Trophoblast cell (in vitro differentiated cells and primary cell): ENCODE measurements at regions not wholly inside any gene's neighbourhood (a gene's known extent, or its start where the extent isn't known, plus 50 kb on each side); places are given as distances from the start of the nearest gene placed in this dataset.

ENCODE experiments used
- DNase-seq, 2 donors: peaks; one replicate each; pipeline ENCODE4 v3.0.0-alpha.2; 2016
- H2AFZ ChIP-seq: 2 replicates; pipeline ENCODE4 v1.6.1; 2013; ENCODE audit warnings: low read length, moderate library complexity, mild to moderate bottlenecking; ENCODE audit not compliant: insufficient read depth, poor library complexity
- H2AK5ac ChIP-seq: 2 replicates; pipeline ENCODE4 v1.6.1; 2013; ENCODE audit warnings: mild to moderate bottlenecking, low read length
- H2BK120ac ChIP-seq: 2 replicates; pipeline ENCODE4 v1.6.1; 2013; ENCODE audit warnings: low read length, mild to moderate bottlenecking, moderate library complexity; ENCODE audit not compliant: insufficient read depth, poor library complexity
- H2BK12ac ChIP-seq: 2 replicates; pipeline ENCODE4 v1.6.1; 2013; ENCODE audit warnings: mild to moderate bottlenecking, low read length, moderate library complexity
- H2BK5ac ChIP-seq: 2 replicates; pipeline ENCODE4 v1.6.1; 2013; ENCODE audit warnings: low read length, low read depth, moderate library complexity, mild to moderate bottlenecking; ENCODE audit not compliant: poor library complexity
- H3K14ac ChIP-seq: 2 replicates; pipeline ENCODE4 v1.6.1; 2013; ENCODE audit warnings: mild to moderate bottlenecking, low read length
- H3K18ac ChIP-seq: 2 replicates; pipeline ENCODE4 v1.6.1; 2013; ENCODE audit warnings: mild to moderate bottlenecking, low read length
- H3K23ac ChIP-seq: 2 replicates; pipeline ENCODE4 v1.6.1; 2013; ENCODE audit warnings: low read length
- H3K27ac ChIP-seq: 2 replicates; pipeline ENCODE4 v1.5.1; 2013; ENCODE audit warnings: low read depth, mild to moderate bottlenecking, inconsistent platforms, low read length, moderate library complexity
- H3K27me3 ChIP-seq: 2 replicates; pipeline ENCODE4 v1.6.1; 2013; ENCODE audit warnings: inconsistent platforms, mild to moderate bottlenecking, low read length, moderate library complexity; ENCODE audit not compliant: insufficient read depth
- H3K36me3 ChIP-seq, 2 experiments: 1 replicate in 1 of 2; 2 replicates in 1 of 2; pipeline ENCODE4 v1.6.1; 2013; ENCODE audit warnings: low read length in 2 of 2, mild to moderate bottlenecking in 2 of 2, moderate library complexity in 1 of 2; ENCODE audit not compliant: insufficient read depth in 2 of 2, control insufficient read depth in 1 of 2
- H3K4ac ChIP-seq: 2 replicates; pipeline ENCODE4 v1.6.1; 2013; ENCODE audit warnings: low read depth, mild to moderate bottlenecking, low read length, moderate library complexity
- H3K4me1 ChIP-seq, 2 experiments: 1 replicate in 1 of 2; 2 replicates in 1 of 2; pipeline ENCODE4 v1.6.1; 2013; ENCODE audit warnings: low read length in 2 of 2, mild to moderate bottlenecking in 2 of 2, moderate library complexity in 1 of 2; ENCODE audit not compliant: insufficient read depth in 2 of 2, control insufficient read depth in 1 of 2
- H3K4me2 ChIP-seq: 2 replicates; pipeline ENCODE4 v1.6.1; 2013; ENCODE audit warnings: inconsistent platforms, mild to moderate bottlenecking, low read length, moderate library complexity
- H3K4me3 ChIP-seq: 2 replicates; pipeline ENCODE4 v1.5.1; 2013; ENCODE audit warnings: mild to moderate bottlenecking, low read depth, low read length, inconsistent platforms
- H3K79me1 ChIP-seq: one replicate; pipeline ENCODE4 v1.6.1; 2013; ENCODE audit warnings: low read length
- H3K79me2 ChIP-seq: 2 replicates; pipeline ENCODE4 v1.6.1; 2013; ENCODE audit warnings: low read length, mild to moderate bottlenecking; ENCODE audit not compliant: control insufficient read depth, insufficient read depth, poor library complexity
- H3K9ac ChIP-seq: 2 replicates; pipeline ENCODE4 v1.6.1; 2013; ENCODE audit warnings: mild to moderate bottlenecking, low read length
- H3K9me3 ChIP-seq: 2 replicates; pipeline ENCODE4 v1.6.1; 2013; ENCODE audit warnings: low read depth, mild to moderate bottlenecking, control low read depth, inconsistent platforms, low read length; ENCODE audit not compliant: insufficient read depth
- H4K12ac ChIP-seq: 2 replicates; pipeline ENCODE4 v1.6.1; 2013; ENCODE audit warnings: low read depth, mild to moderate bottlenecking, low read length, moderate library complexity
- H4K8ac ChIP-seq: 2 replicates; pipeline ENCODE4 v1.6.1; 2013; ENCODE audit warnings: low read depth, mild to moderate bottlenecking, low read length, moderate library complexity
- H4K91ac ChIP-seq: one replicate; pipeline ENCODE4 v1.6.1; 2013; ENCODE audit warnings: low read depth, mild to moderate bottlenecking, low read length, moderate library complexity
- WGBS: extraction: QIAGEN DNeasy Blood & Tissue Kit; methylation state at CpG from one replicate; pipeline ENCODE4 v1.1.7; 2013; ENCODE audit warnings: missing lambda C conversion rate; ENCODE audit not compliant: insufficient read length, insufficient coverage; ENCODE audit errors: extremely low coverage; 5-methylcytosine and 5-hydroxymethylcytosine counted together

- no peak overlapping the region for H2BK12ac ChIP-seq
- no peak for DNase-seq
- no peak overlapping the region for H3K9ac ChIP-seq
- no peak overlapping the region for H4K12ac ChIP-seq
- H3K27ac ChIP-seq = peak overlapping the region; percentile 4
- H4K91ac ChIP-seq = peak overlapping the region; percentile 32
- H3K4me1 ChIP-seq = peaks cover 8 to 17% of the 10 kb centered on the region in 2 experiments
- H3K4me2 ChIP-seq = no peak overlapping the region
- peak overlapping the region; percentile 21 for H2BK5ac ChIP-seq
- no peaks in the 10 kb centered on the region for H3K36me3 ChIP-seq
- H2BK120ac ChIP-seq = peak overlapping the region; percentile 41
- no peak overlapping the region for H4K8ac ChIP-seq
- peak overlapping the region; percentile 84 for H2AK5ac ChIP-seq
- no peaks in the 10 kb centered on the region for H3K9me3 ChIP-seq
- H3K23ac ChIP-seq = no peak overlapping the region
- no CpG with 5 or more reads among the region's 4 CpGs for whole genome bisulfite sequencing
- H3K18ac ChIP-seq = no peak overlapping the region
- H3K4ac ChIP-seq = no peak overlapping the region
- peaks cover 8% of the 10 kb centered on the region for H3K79me1 ChIP-seq
- no peak overlapping the region for H3K4me3 ChIP-seq
- no peak overlapping the region for H2AFZ ChIP-seq
- no peaks in the 10 kb centered on the region for H3K27me3 ChIP-seq
- H3K14ac ChIP-seq = peak overlapping the region; percentile 24
- H3K79me2 ChIP-seq = no peaks in the 10 kb centered on the region
Measured at GRCh38 chr3:150116196-150116595, 145.5 kb upstream of the PFN2 start.

GRCh38 chr3:150114873-150115540 lies 144.3 kb upstream of the PFN2 start:
- no peaks in the 10 kb centered on the region for H3K9me3 ChIP-seq
- H2BK120ac ChIP-seq = no peak overlapping the region
- no peak for DNase-seq
- H3K36me3 ChIP-seq = no peaks in the 10 kb centered on the region
- H2AFZ ChIP-seq = no peak overlapping the region
- H3K4me3 ChIP-seq = no peak overlapping the region
- no peak overlapping the region for H3K14ac ChIP-seq
- H3K27ac ChIP-seq = no peak overlapping the region
- no peak overlapping the region for H3K4me2 ChIP-seq
- no peak overlapping the region for H3K9ac ChIP-seq
- no peak overlapping the region for H3K23ac ChIP-seq
- H2AK5ac ChIP-seq = no peak overlapping the region
- H3K27me3 ChIP-seq = no peaks in the 10 kb centered on the region
- H3K79me1 ChIP-seq = peaks cover 8% of the 10 kb centered on the region
- no peak overlapping the region for H2BK5ac ChIP-seq
- H3K18ac ChIP-seq = no peak overlapping the region
- no peak overlapping the region for H4K12ac ChIP-seq
- no peak overlapping the region for H4K8ac ChIP-seq
- no CpG with 5 or more reads among the region's 3 CpGs for WGBS
- H3K4ac ChIP-seq = no peak overlapping the region
- H3K79me2 ChIP-seq = no peaks in the 10 kb centered on the region
- peaks cover 8 to 17% of the 10 kb centered on the region in 2 experiments for H3K4me1 ChIP-seq
- H4K91ac ChIP-seq = no peak overlapping the region
- no peak overlapping the region for H2BK12ac ChIP-seq

- Histone ChIP-seq H3K36me3 (no peaks in the 10 kb centered on the region), H4K12ac (no peak overlapping the region), H3K27me3 (no peaks in the 10 kb centered on the region), H2BK12ac (peak overlapping the region; percentile 40), H4K91ac (no peak overlapping the region), H3K79me1 (peaks cover 8% of the 10 kb centered on the region), H2AK5ac (no peak overlapping the region), H2BK120ac (no peak overlapping the region), H3K9ac (no peak overlapping the region), H2AFZ (no peak overlapping the region), H3K18ac (no peak overlapping the region), H3K27ac (no peak overlapping the region), H2BK5ac (no peak overlapping the region), H3K9me3 (no peaks in the 10 kb centered on the region), H3K4me2 (no peak overlapping the region), H3K79me2 (no peaks in the 10 kb centered on the region), H3K23ac (no peak overlapping the region), H3K4ac (no peak overlapping the region), H3K4me1 (peaks cover 8 to 17% of the 10 kb centered on the region in 2 experiments), H3K4me3 (no peak overlapping the region), H4K8ac (no peak overlapping the region), H3K14ac (no peak overlapping the region)
- WGBS = no CpG with 5 or more reads among the region's 2 CpGs
- DNase-seq = no peak
Measured at GRCh38 chr3:150114273-150114672, 143.6 kb upstream of the PFN2 start.

- Histone ChIP-seq H4K91ac (no peak overlapping the region), H2AFZ (no peak overlapping the region), H2BK5ac (no peak overlapping the region), H3K4me3 (no peak overlapping the region), H3K9me3 (no peaks in the 10 kb centered on the region), H3K4ac (no peak overlapping the region), H2BK12ac (no peak overlapping the region), H4K8ac (no peak overlapping the region), H4K12ac (no peak overlapping the region), H3K9ac (no peak overlapping the region), H3K36me3 (no peaks in the 10 kb centered on the region), H3K79me1 (peaks cover 24% of the 10 kb centered on the region), H3K27me3 (no peaks in the 10 kb centered on the region), H2AK5ac (no peak overlapping the region), H3K4me2 (no peak overlapping the region), H3K18ac (no peak overlapping the region), H3K23ac (no peak overlapping the region), H3K79me2 (peaks cover 5% of the 10 kb centered on the region), H3K14ac (no peak overlapping the region), H3K4me1 (peaks cover 0 to 15% of the 10 kb centered on the region in 2 experiments), H3K27ac (no peak overlapping the region), H2BK120ac (no peak overlapping the region)
- DNase-seq = peak in 1 of 2 donors; percentile 16
- no CpG with 5 or more reads among the region's 5 CpGs for WGBS
Measured at GRCh38 chr3:150110097-150110496, 139.4 kb upstream of the PFN2 start.
